ENCODE measurements at regions not wholly inside any gene's neighbourhood (a gene's known extent, or its start where the extent isn't known, plus 50 kb on each side); places are given as distances from the start of the nearest gene placed in this dataset.

DNA sequence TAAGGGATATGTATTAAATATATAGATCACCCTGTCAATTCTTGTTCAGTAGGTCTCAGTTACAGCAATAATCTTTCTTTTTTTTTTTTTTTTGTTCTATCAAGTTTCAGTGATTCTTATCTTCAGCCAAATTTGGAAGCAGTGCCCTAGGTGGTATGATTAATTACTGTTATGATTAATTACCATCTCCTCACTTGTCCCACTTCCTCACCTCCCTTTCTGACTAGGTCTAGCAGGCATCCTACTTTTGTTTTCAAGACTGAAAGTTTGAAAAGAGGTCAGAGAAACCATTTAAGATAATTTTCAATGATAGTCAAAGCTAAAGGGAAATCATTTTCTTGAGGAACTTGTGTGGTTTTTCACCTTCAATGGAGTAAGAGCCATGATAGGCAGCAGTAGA is 144.0 kb upstream of the CNTN4 start:
- no peak for DNase-seq (ENCODE audit: low spot score)

- DNase-seq (ENCODE audit: low spot score), result no peak
Observed at GRCh38 chr3:1955170-1955569, 143.5 kb upstream of the CNTN4 start.

- DNase-seq (ENCODE audit: low spot score), result no peak
Observed at GRCh38 chr3:1955750-1956149, 142.9 kb upstream of the CNTN4 start.

GRCh38 chr3:1960506-1960905 is 138.2 kb upstream of the CNTN4 start:
- DNase-seq (ENCODE audit: low spot score), result no peak

DNA sequence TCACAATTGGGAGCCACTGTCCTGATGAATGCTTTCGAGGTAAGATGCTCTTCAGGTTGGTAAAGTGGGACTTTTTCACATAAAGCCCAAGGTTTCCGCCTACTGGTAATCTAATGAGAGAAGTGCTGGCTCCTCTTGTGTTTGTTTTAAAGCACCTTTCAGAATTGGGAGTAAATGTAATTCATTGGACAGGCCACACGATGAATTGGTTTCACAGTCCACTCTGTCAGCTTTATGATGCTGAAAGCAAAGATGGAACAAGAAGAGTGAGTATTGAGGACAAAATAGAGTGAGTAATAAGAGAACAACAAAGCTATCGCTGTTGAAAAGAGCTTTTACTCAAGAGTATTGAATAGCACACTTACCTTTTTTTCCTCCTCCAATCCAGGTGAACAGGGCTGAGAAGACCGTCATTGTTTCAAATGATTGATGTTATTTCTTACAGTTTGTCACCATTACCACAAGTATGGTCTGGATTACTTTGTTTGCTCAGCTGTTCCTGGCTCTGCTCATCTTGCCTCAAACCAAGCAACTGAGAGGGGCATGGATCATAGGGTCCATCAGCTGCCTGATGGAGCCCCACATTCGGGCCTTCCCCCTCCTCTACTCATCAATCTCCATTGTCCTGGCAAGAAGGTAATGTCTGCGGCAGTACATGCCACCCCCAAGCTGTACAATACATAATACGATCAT is 136.1 kb upstream of the CNTN4 start:
- DNase-seq (ENCODE audit: low spot score), result no peak

DNA sequence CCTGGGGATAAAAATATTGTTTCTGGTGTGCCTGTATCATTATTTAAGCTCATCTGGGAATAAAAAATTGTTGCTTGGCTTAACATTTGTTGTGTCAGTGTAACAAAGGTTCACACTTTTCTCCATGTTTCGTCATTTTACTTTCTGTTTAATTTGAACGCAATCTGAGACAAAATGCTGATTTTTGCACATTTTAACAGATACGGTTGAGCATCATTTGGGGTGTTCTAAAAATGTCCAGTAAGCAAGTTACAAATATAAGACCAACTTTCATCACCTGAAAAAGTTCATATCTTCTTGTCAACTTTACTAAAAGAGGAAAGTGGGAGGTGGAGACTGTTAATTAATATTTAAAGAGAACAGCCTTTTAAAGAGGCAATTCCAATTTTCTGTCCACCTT is 134.8 kb upstream of the CNTN4 start:
- DNase-seq (ENCODE audit: low spot score), result no peak

- DNase-seq (ENCODE audit: low spot score), result no peak
Observed at GRCh38 chr3:1967525-1967924, 131.1 kb upstream of the CNTN4 start.

- DNase-seq (ENCODE audit: low spot score), result no peak
Observed at GRCh38 chr3:1969281-1969680, 129.4 kb upstream of the CNTN4 start.

GRCh38 chr3:1971780-1972179 is 126.9 kb upstream of the CNTN4 start:
- no peak for DNase-seq (ENCODE audit: low spot score)

DNA sequence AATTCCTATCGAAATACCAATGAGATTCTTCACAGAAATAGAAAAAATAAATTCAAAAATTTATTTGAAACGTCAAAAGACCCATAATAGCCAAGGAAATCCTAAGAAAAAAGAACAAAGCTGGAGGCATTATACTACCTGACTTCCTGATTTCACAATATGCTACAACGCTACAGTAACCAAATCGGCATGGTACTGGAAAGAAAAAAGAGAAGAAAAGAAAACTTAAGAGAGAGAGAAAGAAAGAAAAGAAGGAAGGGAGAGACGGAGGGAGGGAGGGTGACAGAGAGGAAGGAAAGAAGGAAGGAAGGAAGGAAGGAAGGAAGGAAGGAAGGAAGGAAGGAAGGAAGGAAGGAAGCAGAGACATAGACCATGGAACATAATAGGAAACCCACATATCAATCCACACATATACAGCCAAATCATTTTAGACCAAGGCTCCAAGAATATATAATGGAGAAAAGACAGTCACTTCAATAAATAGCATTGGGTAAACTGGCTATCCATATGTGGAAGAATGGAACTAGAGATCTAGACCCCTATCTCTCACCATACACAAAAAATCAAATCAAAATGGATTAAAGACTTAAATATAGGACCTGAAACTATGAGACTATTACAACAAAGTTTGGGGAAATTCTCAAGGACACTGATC is 118.6 kb upstream of the CNTN4 start:
- no peak for DNase-seq (ENCODE audit: low spot score)

DNA sequence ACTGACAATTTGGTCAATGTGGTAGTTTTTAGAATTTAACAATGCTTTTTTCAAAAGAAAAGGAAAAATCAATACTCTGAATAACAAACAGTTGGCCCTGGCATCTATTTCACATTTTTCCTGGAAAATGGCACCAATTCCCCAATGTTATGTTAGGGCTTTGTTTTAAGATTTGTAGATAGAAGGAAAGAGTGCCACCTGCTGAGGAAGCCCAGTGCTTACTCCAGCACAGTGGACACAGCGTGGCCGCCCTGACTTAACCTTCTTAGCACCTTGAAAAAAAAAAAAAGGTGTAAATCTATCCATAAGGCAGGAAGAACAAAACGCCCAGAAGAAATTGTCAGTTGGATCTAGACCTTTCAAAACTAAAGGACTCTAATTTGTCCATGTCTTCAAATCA is 110.7 kb upstream of the CNTN4 start:
- DNase-seq (ENCODE audit: low spot score), result peak; percentile 28

DNA sequence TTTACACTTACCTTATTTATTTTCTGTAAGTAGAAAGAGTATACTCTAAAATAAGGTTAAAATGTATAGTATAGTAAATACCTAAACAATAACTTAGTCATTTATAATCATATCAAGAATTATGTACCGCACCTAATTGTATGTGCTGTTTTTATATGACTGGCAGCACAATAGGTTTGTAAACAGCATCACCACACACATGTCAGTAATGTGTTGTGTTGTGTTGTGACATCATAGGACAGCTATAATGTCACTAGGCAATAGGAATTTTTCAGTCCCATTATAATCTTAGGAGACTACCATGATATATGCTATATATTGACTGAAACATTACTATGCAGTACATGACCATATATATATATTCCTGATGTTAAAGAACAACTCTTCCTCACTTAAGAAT is 99.9 kb upstream of the CNTN4 start:
- no peak for DNase-seq (ENCODE audit: low spot score)

DNA sequence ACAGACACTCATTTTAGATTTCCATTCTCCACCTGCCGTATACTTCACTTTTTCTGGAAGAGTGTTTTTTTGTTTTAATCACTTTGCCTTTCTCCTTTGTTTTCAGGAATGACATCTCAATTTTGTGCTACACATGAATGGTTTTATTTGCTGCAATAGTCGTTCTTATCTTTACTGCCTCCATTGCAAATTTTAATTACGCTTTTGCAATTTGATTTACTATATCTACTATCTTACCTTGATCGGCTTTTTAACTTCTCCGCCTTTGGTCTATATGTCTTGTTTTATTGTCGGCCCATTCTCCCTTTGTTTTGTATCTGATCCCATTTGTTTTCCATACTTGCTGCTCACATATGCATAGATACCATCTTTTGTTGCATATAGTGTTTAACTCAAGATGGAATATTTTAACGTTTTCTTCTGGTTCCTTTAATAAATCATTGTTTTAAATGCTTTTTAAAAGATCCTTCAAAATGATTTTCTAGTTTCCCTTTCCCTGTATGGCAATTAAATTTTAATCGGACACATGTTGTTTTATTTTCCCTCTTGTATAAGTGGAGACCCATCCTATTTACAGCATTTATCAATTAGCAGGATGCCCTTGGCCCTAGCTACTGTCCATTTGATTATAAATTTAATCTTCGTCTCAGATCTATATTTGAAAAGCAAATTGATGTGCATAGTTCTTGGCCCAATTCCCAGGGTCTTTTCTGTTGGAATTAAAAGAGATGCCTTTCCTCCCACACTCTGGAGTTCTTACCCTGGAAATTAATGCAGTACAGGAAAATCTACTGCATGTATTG is 97.2 kb upstream of the CNTN4 start:
- DNase-seq (ENCODE audit: low spot score), result no peak

GRCh38 chr3:2023959-2024358 is 74.7 kb upstream of the CNTN4 start:
- no peak for DNase-seq (ENCODE audit: low spot score)

GRCh38 chr3:2024713-2025112 is 74.0 kb upstream of the CNTN4 start:
- DNase-seq (ENCODE audit: low spot score), result no peak

DNA sequence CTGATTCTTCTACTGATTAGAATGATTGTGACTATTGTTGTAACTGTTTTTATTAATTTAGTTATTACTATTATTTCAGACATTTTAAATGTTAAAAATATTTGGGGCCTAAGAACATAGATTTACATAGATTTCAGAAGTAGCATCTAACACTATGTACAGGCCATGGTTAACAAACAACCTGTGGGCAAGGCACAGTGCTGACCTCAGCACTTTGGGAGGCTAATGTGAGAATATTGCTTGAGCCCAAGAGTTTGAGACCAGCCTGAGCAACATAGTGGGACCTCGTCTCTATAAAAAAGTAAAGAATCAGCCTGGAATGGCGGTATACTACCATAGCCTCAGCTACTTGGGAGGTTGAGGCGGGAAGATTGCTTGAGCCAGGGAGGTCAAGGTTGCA is 69.1 kb upstream of the CNTN4 start:
- no peak for DNase-seq (ENCODE audit: low spot score)

DNA sequence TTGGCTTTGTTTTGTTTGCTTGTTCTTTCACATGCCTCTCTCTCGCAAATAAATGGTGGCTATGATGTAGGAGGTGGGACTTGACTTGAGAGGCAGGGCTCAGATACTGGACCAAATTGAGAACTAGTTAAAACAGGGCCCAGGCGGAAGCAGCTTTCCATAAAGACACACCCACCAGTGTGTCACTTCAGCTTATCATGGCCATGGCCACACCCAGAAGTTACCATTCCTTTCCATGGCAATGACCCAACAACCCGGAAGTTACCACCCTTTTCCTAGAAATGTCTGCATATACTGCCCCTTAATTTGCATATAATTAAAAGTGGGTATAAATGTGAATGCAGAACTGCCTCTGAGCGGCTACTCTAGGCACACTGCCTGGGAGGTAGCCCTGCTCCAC is 62.6 kb upstream of the CNTN4 start:
- no peak for DNase-seq (ENCODE audit: low spot score)

GRCh38 chr3:2041931-2042330 is 56.7 kb upstream of the CNTN4 start:
- DNase-seq (ENCODE audit: low spot score), result no peak
